SK-N-SH treated with all-trans-retinoic acid at 6 μM for 48 hours (cell line): ENCODE measurements at regions not wholly inside any gene's neighbourhood (a gene's known extent, or its start where the extent isn't known, plus 50 kb on each side); places are given as distances from the start of the nearest gene placed in this dataset.

Experiments
- BACH2 ChIP-seq: fragments of 250-450 bp; sonication (Bioruptor Pico); IDR thresholded peaks from 2 replicates; pipeline ENCODE4 v1.9.0; 2021; ENCODE audit warnings: mild to moderate bottlenecking, borderline replicate concordance
- CSDC2 ChIP-seq: fragments of 250-450 bp; sonication (Bioruptor Pico); IDR thresholded peaks from 2 replicates; pipeline ENCODE4 v1.5.0; 2020; ENCODE audit warnings: mild to moderate bottlenecking, moderate library complexity
- TCF4 ChIP-seq: fragments of 250-450 bp; sonication (Bioruptor Pico); IDR thresholded peaks from 2 replicates; pipeline ENCODE4 v1.8.0; 2021; ENCODE audit warnings: mild to moderate bottlenecking, moderate library complexity, borderline replicate concordance
- TOX ChIP-seq: fragments of 250-450 bp; sonication (Bioruptor Pico); IDR thresholded peaks from 2 replicates; pipeline ENCODE4 v1.8.0; 2021; ENCODE audit warnings: mild to moderate bottlenecking, moderate library complexity, borderline replicate concordance
- ZFP3 ChIP-seq: fragments of 250-450 bp; sonication (Bioruptor Pico); IDR thresholded peaks from 2 replicates; pipeline ENCODE4 v1.5.0; 2020; ENCODE audit warnings: mild to moderate bottlenecking, moderate library complexity
- ZFP30 ChIP-seq: fragments of 450-650 bp; formaldehyde crosslinking; IDR thresholded peaks from 2 replicates; pipeline ENCODE4 v1.5.0; 2022; ENCODE audit warnings: mild to moderate bottlenecking, moderate library complexity
- ZNF565 ChIP-seq: fragments of 450-650 bp; formaldehyde crosslinking; conservative IDR thresholded peaks from 2 replicates; pipeline ENCODE4 v1.5.0; 2020; ENCODE audit warnings: low read depth, mild to moderate bottlenecking, moderate library complexity
- ZNF8 ChIP-seq: fragments of 450-650 bp; formaldehyde crosslinking; IDR thresholded peaks from 2 replicates; pipeline ENCODE4 v1.5.0; 2020; ENCODE audit warnings: mild to moderate bottlenecking, moderate library complexity
- TF ChIP-seq, protein P1 (sequence below): fragments of 250-450 bp; sonication (Bioruptor Pico); IDR thresholded peaks from 2 replicates; pipeline ENCODE4 v1.8.0; 2020; ENCODE audit warnings: mild to moderate bottlenecking, moderate library complexity, borderline replicate concordance

DNA sequence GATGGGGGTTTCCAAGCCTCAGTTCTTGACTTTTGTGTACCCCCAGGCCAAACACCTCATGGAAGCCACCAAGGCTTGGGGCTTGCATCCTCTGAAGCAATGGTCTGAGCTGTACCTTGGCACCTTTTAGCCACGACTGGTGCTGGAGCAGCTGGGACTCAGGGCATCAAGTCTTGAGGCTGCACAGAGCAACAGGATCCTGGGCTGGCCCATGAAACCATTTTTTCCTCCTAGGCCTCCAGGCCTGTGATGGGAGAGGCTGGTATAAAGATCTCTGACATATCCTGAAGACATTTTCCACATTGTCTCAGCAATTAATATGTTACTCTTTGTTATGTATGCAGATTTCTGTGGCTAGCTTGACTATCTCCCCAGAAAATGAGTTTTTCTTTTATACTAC lies 269.1 kb upstream of the TBX18 start:
- TF ChIP-seq ZNF565 (CRISPR knock-in tag), result no peak
- TF ChIP-seq ZFP3 (CRISPR knock-in tag), result no peak
- TF ChIP-seq, protein P1, sequence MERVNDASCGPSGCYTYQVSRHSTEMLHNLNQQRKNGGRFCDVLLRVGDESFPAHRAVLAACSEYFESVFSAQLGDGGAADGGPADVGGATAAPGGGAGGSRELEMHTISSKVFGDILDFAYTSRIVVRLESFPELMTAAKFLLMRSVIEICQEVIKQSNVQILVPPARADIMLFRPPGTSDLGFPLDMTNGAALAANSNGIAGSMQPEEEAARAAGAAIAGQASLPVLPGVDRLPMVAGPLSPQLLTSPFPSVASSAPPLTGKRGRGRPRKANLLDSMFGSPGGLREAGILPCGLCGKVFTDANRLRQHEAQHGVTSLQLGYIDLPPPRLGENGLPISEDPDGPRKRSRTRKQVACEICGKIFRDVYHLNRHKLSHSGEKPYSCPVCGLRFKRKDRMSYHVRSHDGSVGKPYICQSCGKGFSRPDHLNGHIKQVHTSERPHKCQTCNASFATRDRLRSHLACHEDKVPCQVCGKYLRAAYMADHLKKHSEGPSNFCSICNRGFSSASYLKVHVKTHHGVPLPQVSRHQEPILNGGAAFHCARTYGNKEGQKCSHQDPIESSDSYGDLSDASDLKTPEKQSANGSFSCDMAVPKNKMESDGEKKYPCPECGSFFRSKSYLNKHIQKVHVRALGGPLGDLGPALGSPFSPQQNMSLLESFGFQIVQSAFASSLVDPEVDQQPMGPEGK, result no peak
- TF ChIP-seq ZNF8 (CRISPR knock-in tag), result no peak
- no peak for TF ChIP-seq TOX (CRISPR knock-in tag)
- no peak for TF ChIP-seq CSDC2 (CRISPR knock-in tag)
- TF ChIP-seq TCF4, result no peak
- no peak for TF ChIP-seq ZFP30 (CRISPR knock-in tag)
- TF ChIP-seq BACH2 (CRISPR knock-in tag), result no peak
